HEK293 (cell line): ENCODE measurements at regions not wholly inside any gene's neighbourhood (a gene's known extent, or its start where the extent isn't known, plus 50 kb on each side); places are given as distances from the start of the nearest gene placed in this dataset.

ENCODE experiments used
- FEZF1 ChIP-seq: fragments of 450-650 bp; formaldehyde crosslinking; IDR thresholded peaks from 2 replicates; pipeline ENCODE4 v1.5.1; 2016; ENCODE audit warnings: missing biosample characterization, missing genetic modification characterization
- MEIS1 ChIP-seq: sonication (generic); formaldehyde crosslinking; IDR thresholded peaks from 2 replicates; pipeline ENCODE4 v1.8.1; 2022; ENCODE audit warnings: missing genetic modification reagents, mild to moderate bottlenecking, borderline replicate concordance
- ZBTB17 ChIP-seq: fragments of 450-650 bp; formaldehyde crosslinking; IDR thresholded peaks from 2 replicates; pipeline ENCODE4 v1.5.1; 2016; ENCODE audit warnings: missing biosample characterization, missing genetic modification characterization
- ZBTB21 ChIP-seq: fragments of 450-650 bp; formaldehyde crosslinking; IDR thresholded peaks from 2 replicates; pipeline ENCODE4 v1.5.1; 2017; ENCODE audit warnings: missing biosample characterization, missing genetic modification characterization
- ZNF155 ChIP-seq: fragments of 450-650 bp; formaldehyde crosslinking; IDR thresholded peaks from 2 replicates; pipeline ENCODE4 v1.5.1; 2016; ENCODE audit warnings: missing biosample characterization, missing genetic modification characterization
- ZNF501 ChIP-seq: fragments of 450-650 bp; formaldehyde crosslinking; IDR thresholded peaks from 2 replicates; pipeline ENCODE4 v1.5.1; 2016; ENCODE audit warnings: missing biosample characterization, missing genetic modification characterization
- ZNF670 ChIP-seq: fragments of 450-650 bp; formaldehyde crosslinking; IDR thresholded peaks from 2 replicates; pipeline ENCODE4 v1.5.1; 2016; ENCODE audit warnings: missing biosample characterization, missing genetic modification characterization, low read depth
- TF ChIP-seq, protein P1 (sequence below): IDR thresholded peaks from 2 replicates; pipeline ENCODE4 v1.6.1; 2011; ENCODE audit warnings: mild to moderate bottlenecking, low read depth, low read length, borderline replicate concordance
- TF ChIP-seq, protein P2 (sequence below): fragments of 450-650 bp; formaldehyde crosslinking; IDR thresholded peaks from 2 replicates; pipeline ENCODE4 v1.5.1; 2016; ENCODE audit warnings: missing biosample characterization, missing genetic modification characterization

DNA sequence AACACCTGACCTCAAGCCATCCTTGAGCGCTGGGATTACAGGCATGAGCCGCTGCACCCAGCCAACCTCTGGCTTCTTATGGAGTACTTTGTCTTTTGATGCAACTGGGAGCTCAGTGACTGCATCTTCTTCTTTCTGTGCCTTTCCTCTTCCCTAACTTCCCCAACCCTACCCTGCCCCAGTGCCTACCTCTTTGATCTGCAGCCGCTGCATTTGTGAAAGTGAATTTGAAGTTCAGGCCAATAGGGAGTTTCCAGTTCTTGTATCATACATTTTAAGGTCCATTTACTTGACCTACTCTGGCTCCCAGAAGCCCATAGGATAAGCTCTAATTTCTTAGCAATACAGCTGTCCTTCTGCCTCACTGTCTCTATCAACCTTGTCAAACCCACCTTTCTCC, 52.2 kb downstream of the KCNC4 start:
- no peak for TF ChIP-seq ZNF155 (tag by site-specific recombination)
- TF ChIP-seq, protein P1, sequence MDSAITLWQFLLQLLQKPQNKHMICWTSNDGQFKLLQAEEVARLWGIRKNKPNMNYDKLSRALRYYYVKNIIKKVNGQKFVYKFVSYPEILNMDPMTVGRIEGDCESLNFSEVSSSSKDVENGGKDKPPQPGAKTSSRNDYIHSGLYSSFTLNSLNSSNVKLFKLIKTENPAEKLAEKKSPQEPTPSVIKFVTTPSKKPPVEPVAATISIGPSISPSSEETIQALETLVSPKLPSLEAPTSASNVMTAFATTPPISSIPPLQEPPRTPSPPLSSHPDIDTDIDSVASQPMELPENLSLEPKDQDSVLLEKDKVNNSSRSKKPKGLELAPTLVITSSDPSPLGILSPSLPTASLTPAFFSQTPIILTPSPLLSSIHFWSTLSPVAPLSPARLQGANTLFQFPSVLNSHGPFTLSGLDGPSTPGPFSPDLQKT = no peak
- TF ChIP-seq ZNF670 (tag by site-specific recombination) = no peak
- TF ChIP-seq MEIS1 (CRISPR knock-in tag) = no peak
- TF ChIP-seq ZBTB17 (tag by site-specific recombination) = no peak
- no peak for TF ChIP-seq ZBTB21 (tag by site-specific recombination)
- no peak for TF ChIP-seq ZNF501 (tag by site-specific recombination)
- TF ChIP-seq, protein P2, sequence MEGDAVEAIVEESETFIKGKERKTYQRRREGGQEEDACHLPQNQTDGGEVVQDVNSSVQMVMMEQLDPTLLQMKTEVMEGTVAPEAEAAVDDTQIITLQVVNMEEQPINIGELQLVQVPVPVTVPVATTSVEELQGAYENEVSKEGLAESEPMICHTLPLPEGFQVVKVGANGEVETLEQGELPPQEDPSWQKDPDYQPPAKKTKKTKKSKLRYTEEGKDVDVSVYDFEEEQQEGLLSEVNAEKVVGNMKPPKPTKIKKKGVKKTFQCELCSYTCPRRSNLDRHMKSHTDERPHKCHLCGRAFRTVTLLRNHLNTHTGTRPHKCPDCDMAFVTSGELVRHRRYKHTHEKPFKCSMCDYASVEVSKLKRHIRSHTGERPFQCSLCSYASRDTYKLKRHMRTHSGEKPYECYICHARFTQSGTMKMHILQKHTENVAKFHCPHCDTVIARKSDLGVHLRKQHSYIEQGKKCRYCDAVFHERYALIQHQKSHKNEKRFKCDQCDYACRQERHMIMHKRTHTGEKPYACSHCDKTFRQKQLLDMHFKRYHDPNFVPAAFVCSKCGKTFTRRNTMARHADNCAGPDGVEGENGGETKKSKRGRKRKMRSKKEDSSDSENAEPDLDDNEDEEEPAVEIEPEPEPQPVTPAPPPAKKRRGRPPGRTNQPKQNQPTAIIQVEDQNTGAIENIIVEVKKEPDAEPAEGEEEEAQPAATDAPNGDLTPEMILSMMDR (tag by site-specific recombination) = no peak
- no peak for TF ChIP-seq FEZF1 (tag by site-specific recombination)
